MG63 (cell line): ENCODE measurements at regions not wholly inside any gene's neighbourhood (a gene's known extent, or its start where the extent isn't known, plus 50 kb on each side); places are given as distances from the start of the nearest gene placed in this dataset.
"Not testable (repeated sequence)": the region's sequence is repeated elsewhere in the genome, so short reads cannot be mapped to it uniquely, and the experiment has no call there.

ENCODE experiments used
- DNase-seq: peaks from one replicate; pipeline ENCODE4 v3.0.0-alpha.2; 2020
- H3K27me3 ChIP-seq: fragments of 250-450 bp; sonication (Bioruptor Pico); 2 replicates; pipeline ENCODE4 v1.5.1; 2020; ENCODE audit warnings: mild to moderate bottlenecking, moderate library complexity
- H3K36me3 ChIP-seq: fragments of 250-450 bp; sonication (Bioruptor Pico); 2 replicates; pipeline ENCODE4 v1.5.1; 2020; ENCODE audit warnings: mild to moderate bottlenecking, moderate library complexity
- H3K4me3 ChIP-seq: fragments of 250-450 bp; sonication (Bioruptor Pico); 2 replicates; pipeline ENCODE4 v1.5.1; 2020; ENCODE audit warnings: mild to moderate bottlenecking, moderate library complexity
- H3K9me3 ChIP-seq: fragments of 250-450 bp; sonication (Bioruptor Pico); 2 replicates; pipeline ENCODE4 v1.5.1; 2020; ENCODE audit warnings: mild to moderate bottlenecking, moderate library complexity

DNA sequence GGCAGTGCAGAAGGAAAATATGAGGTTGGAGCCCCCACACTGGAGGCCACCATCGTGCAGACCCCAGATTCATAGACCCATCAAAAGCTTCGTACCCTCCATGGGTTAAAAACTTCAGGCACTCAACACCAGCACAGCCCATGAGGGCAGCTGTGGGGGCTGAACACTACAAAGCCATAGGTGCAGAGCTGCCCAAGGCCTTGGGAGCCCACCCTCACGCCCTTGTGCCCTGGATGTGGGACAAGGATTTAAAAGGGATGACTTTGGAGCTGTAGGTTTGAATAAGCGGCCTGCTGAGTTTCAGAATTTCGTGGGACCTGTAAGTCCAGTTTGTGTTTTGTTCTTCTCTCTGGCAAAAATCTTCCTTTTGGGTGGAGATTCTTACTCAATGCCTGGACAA, 747.6 kb downstream of the SPATA31A6 start:
- not testable (repeated sequence) for H3K36me3 ChIP-seq, H3K4me3 ChIP-seq, H3K9me3 ChIP-seq, H3K27me3 ChIP-seq, DNase-seq

DNA sequence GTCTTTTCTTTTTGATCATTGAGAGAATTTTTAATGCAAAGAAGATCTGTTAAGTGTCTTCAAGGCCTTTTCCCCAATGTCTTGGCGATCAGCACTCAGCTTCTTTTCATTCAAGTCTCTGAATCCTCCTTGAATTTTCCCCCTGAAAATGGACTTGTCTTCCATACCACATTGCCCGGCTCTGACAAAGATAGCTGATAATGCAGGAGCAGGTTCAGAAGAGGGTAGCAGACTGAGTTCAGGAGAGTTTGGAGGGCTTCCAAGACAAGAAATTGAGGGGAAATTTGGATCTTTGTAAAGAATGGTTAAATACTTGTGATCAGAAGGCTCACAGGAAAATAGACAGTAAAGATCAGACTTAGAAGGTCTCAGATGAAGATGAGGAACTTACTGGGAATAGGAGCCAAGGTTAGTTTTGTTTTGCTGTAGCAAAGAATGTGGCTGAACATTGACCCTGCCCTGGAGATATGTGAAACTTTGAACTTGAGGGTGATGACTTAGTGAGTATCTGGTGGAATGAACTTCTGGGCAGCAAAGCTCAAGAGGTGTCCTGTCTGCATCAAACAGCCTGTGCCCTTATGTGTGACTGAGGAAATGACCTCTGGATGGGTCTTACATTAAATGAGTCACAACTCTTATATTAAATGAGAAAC, 754.2 kb downstream of the SPATA31A6 start:
- not testable (repeated sequence) for H3K4me3 ChIP-seq, H3K9me3 ChIP-seq, H3K36me3 ChIP-seq, DNase-seq, H3K27me3 ChIP-seq

GRCh38 chr9:42947050-42947449, 763.6 kb downstream of the SPATA31A6 start:
- DNase-seq, H3K9me3 ChIP-seq, H3K4me3 ChIP-seq, H3K36me3 ChIP-seq, H3K27me3 ChIP-seq: not testable (repeated sequence)

GRCh38 chr9:42951239-42951638, 767.8 kb downstream of the SPATA31A6 start:
- H3K36me3 ChIP-seq, H3K9me3 ChIP-seq, H3K4me3 ChIP-seq, H3K27me3 ChIP-seq: not testable (repeated sequence)
- peak; percentile 8 for DNase-seq

DNA sequence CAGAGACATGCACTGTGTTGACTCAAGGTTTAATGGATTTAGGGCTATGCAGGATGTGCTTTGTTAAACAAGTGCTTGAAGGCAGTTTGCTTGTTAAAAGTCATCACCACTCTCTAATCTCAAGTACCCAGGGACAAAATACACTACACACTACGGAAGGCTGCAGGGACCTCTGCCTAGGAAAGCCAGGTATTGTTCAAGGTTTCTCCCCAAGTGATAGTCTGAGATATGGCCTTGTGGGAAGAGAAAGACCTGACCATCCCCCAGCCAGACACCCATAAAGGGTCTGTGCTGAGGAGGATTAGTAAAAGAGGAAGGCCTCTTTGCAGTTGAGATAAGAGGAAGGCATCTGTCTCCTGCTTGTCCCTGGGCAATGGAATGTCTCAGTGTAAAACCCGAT, 781.7 kb downstream of the SPATA31A6 start:
- H3K36me3 ChIP-seq, DNase-seq, H3K9me3 ChIP-seq, H3K4me3 ChIP-seq, H3K27me3 ChIP-seq: not testable (repeated sequence)

DNA sequence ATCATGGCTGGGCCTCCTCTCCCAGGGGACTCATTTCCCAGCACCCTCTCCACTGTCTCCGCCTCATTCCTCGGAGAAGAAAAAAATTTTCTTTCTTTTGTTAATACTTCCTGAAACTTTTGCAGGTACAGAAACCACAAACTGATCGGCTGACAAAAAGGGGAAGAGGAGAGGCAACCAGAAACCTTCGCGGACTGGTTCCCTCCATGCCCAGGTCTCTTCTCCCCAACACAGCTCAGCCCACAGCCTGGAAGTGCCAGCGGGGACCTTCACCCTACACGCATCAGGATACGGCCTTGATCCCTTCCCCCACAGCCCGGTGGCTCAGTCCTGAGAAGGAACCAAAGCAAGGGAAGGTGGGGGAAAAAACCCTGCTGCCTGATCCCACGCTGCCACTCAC, 788.4 kb downstream of the SPATA31A6 start:
- not testable (repeated sequence) for DNase-seq, H3K9me3 ChIP-seq, H3K36me3 ChIP-seq, H3K27me3 ChIP-seq, H3K4me3 ChIP-seq

DNA sequence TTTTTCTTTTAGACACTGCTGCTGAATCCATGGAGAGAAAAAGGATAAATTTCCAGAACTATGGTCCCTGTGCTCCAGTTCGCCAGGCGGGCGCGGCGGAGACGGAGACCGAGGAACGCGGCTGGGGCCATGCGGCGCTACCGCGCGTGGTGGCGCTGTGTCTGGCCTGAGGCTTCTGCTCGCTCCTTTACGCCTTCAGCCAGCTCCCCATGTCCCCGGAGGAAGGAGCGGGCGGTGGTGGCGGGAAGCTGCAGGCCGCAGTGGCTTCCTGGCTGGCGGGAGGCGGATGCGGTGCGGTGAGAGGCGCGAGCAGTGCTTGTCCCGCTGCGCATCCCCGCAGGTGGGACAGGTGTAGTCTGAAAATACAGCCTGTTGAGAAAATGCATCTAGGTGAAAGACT, 791.3 kb downstream of the SPATA31A6 start:
- H3K4me3 ChIP-seq, H3K36me3 ChIP-seq, H3K27me3 ChIP-seq, DNase-seq, H3K9me3 ChIP-seq: not testable (repeated sequence)

DNA sequence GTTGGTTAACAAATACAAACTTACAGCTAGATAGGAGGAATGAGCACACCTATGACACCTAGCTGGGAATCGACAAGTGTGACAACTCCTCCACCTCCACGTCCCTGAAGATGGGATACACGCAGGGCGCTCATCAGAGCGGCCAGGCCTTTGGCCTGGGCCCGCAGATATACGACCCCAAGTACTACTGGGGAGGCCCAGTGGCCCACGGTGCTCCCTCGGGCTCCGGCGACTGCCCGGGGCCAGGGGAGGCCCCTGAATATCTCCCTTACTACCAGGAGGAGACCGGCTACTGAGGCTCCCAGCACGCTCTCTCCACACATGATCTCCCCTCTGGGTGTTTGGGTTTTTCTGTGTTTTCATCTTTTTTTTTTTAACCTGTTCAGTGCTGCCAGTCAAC, 801.3 kb downstream of the SPATA31A6 start:
- H3K4me3 ChIP-seq, H3K27me3 ChIP-seq, DNase-seq, H3K36me3 ChIP-seq, H3K9me3 ChIP-seq: not testable (repeated sequence)
